Mononuclear cell (primary cell): ENCODE measurements at regions not wholly inside any gene's neighbourhood (a gene's known extent, or its start where the extent isn't known, plus 50 kb on each side); places are given as distances from the start of the nearest gene placed in this dataset.
"Not testable (repeated sequence)": the region's sequence is repeated elsewhere in the genome, so short reads cannot be mapped to it uniquely, and the experiment has no call there.

Source experiments
- H3K27me3 ChIP-seq: 2 replicates; pipeline ENCODE4 v1.6.0; 2011; ENCODE audit warnings: low read length, control low read depth; ENCODE audit not compliant: insufficient read depth
- H3K4me1 ChIP-seq: 2 replicates; pipeline ENCODE4 v1.5.1; 2011; ENCODE audit warnings: mild to moderate bottlenecking, low read length, control low read depth; ENCODE audit not compliant: insufficient read depth
- H3K4me3 ChIP-seq: 2 replicates; pipeline ENCODE4 v1.5.1; 2011; ENCODE audit warnings: mild to moderate bottlenecking, low read length, moderate library complexity
- H3K9me3 ChIP-seq: 2 replicates; pipeline ENCODE4 v1.5.1; 2011; ENCODE audit warnings: low read depth, mild to moderate bottlenecking, control low read depth, low read length

DNA sequence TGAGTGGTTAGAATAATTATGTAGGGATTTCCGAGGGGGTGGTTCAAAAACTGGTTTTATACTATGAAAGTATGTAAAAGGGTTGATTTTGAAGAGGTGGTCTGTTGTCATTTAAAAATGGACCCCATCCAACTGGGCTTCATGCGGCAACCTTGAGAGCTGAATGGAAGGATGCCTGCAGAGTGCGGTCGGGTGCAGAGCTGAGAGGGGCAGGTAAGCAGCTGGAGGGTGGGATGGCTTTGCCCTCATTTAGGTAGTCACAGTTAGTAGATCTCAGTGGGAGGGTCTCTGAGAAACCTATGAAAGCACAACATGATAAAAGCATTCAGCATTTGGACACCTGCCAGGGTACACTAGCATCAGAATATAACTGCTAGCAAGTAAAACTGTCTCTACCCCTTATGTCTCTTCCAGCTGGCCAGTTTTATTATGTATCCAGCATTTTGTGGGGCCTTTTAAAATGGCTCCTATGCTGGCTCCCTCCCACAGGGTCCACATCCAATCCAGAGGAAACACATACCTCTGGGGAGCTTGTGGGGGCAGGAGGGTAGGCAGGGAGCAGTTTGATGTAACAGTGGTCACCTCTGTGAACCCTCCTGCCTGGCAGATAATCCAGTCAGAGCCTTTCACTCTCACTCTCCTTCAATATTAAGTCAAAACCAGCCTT lies 75.9 kb upstream of the MAGI2 start:
- Histone ChIP-seq H3K9me3 (no peaks in the 10 kb centered on the region), H3K4me3 (no peak overlapping the region), H3K4me1 (no peaks in the 10 kb centered on the region), H3K27me3 (no peaks in the 10 kb centered on the region)

DNA sequence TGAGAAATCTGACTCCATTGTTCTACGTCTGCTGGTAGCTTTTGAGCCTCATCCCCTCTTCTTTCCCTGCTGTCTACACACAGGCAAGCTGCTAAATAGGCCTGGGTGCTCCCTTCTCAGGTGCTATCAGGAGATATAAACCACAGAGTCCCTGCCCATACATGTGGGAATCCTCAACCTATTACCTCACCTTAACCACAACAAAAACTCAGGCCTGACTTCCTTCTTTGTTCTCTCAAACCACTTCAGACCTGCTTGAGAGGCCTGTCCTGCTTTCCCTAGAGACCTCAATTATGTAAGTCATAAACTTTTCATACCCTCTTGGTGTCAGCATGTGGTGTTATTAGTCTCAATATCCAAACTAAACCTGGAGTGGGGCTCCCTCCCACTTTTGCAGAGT lies 75.0 kb upstream of the MAGI2 start:
- H3K27me3 ChIP-seq, result no peaks in the 10 kb centered on the region
- H3K9me3 ChIP-seq, result no peaks in the 10 kb centered on the region
- no peak overlapping the region for H3K4me3 ChIP-seq
- no peaks in the 10 kb centered on the region for H3K4me1 ChIP-seq

DNA sequence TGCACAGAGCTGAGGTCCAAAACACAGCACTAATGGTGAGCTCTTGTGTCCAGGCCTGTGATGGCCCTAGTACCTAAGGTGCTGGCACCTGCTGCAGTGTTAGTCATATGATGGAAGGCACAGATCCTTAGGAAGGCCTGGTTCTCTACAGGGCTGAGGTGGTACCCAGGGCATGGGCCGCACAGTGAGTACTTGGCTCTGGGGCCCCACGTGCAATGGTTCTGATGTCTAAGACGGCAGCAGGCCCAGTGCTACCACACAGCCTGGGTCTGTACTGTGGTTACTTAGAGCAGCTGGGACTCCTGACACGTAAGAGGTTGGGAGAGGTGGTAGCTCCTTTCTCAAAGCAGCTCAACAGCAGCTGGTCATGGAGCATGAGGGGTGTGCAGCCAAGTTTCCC lies 70.6 kb upstream of the MAGI2 start:
- Histone ChIP-seq H3K4me3 (no peak overlapping the region), H3K9me3 (no peaks in the 10 kb centered on the region), H3K27me3 (no peaks in the 10 kb centered on the region), H3K4me1 (no peaks in the 10 kb centered on the region)

DNA sequence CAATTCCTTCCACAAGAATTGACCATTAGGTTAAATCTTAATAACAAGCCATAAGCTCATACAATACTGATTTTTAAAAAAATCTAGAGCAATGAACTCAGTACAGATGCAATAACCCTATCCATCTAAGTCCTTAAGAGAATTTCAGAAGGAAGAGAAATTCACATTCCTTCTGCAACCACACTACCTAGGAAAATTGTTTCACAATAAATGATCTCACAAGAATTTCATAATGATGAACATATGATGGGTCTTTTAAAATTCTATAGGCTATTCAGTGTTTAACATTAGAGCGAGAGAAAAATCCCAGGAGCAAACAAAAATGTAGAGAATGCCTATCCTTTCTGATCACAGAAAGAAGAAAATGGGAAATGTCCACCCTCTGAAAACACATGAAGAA lies 70.0 kb upstream of the MAGI2 start:
- Histone ChIP-seq H3K27me3 (no peaks in the 10 kb centered on the region), H3K4me3 (no peak overlapping the region), H3K9me3 (no peaks in the 10 kb centered on the region), H3K4me1 (no peaks in the 10 kb centered on the region)

DNA sequence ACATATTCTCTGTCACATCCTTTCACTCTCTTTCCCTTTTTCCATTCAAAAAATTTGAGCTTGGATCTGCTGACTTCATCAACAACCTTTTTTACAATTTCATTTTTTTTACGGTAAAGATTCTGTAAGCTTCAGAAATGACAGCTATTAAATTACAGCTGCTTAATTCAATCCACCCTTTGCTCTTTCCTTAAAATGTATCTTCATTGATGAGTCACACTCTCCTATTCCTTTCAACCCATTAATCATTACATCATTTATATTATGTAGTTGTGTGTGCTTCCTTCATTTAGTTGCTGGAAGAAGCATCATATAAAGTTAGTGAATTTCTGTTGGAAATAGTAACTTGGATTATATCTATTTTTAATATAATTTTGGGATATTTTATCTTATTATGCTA lies 67.1 kb upstream of the MAGI2 start:
- H3K27me3 ChIP-seq, result no peaks in the 10 kb centered on the region
- no peaks in the 10 kb centered on the region for H3K4me1 ChIP-seq
- H3K4me3 ChIP-seq, result no peak overlapping the region
- H3K9me3 ChIP-seq, result no peaks in the 10 kb centered on the region

DNA sequence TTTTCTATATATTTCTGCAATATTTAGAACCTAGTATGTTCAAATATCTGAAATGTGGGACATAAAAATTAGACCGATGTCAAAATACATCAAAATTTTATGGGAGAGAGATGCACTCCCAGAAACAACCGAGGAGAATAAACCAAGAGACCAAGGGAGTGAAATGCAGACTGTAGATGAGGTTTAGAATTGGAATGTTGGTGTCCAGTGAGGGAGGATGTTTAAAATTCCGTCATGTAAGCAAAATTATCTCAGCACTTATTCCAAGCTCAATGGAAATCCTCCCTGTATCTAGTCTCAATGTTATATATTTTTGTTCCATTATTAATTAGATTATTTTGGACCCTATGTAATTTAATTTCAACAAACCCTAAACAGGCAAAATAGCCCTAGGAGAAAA lies 61.9 kb upstream of the MAGI2 start:
- no peaks in the 10 kb centered on the region for H3K27me3 ChIP-seq
- H3K9me3 ChIP-seq, result no peaks in the 10 kb centered on the region
- no peaks in the 10 kb centered on the region for H3K4me1 ChIP-seq
- H3K4me3 ChIP-seq, result no peak overlapping the region

DNA sequence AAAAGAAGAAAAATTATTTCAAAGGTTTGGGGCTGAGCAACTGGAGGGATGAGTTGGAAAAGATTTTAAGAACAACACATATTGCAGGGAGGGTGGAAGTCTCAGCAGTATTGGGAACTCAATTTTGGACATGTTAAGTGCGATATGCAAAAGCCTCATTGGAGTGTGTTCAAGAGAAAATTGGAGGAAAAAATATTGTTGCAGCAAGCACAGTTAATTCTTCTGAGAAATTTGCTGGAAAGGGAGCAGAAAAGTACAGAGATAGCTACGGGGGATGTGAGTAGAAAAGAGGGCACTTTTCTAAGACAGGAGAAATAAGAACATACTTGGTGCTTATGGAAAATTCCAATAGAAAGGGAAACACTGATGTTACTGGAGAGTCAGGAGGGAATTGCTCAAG lies 59.8 kb upstream of the MAGI2 start:
- H3K4me3 ChIP-seq, result no peak overlapping the region
- no peaks in the 10 kb centered on the region for H3K4me1 ChIP-seq
- no peaks in the 10 kb centered on the region for H3K27me3 ChIP-seq
- H3K9me3 ChIP-seq, result no peaks in the 10 kb centered on the region

DNA sequence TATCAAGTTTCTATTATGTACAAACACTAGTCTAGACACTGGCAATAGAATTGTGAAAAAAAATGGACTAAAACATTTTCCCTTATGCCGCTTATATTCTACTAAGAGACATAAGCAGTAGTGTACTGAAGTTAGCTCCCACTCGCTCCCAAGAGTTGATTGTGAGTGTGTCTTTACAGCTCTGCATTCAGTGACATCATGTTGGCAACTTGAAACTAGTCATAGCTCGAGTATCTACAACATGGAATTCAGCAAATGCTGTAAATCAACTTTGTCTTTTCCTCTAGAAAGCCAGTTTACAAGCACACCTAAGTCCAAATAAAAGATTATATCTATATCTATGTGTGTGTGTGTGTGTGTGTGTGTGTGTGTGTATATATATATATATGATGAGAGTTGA lies 58.8 kb upstream of the MAGI2 start:
- Histone ChIP-seq H3K4me1 (no peaks in the 10 kb centered on the region), H3K27me3 (no peaks in the 10 kb centered on the region), H3K9me3 (no peaks in the 10 kb centered on the region), H3K4me3 (no peak overlapping the region)

DNA sequence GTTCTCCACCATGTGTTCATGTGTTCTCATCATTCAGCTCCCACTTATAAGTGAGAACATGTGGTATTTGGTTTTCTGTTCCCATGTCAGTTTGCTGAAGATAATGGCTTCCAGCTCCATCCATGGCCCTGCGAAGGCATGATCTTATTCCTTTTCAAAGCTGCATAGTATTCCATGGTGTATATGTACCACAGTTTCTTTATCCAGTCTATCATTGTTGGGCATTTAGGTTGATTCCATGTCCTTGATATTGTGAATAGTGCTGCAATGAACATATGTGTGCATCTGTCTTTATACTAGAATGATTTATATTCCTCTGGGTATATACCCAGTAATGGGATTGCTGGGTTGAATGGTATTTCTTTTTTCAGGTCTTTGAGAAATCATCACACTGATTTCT lies 57.6 kb upstream of the MAGI2 start:
- not testable (repeated sequence) for H3K9me3 ChIP-seq, H3K4me1 ChIP-seq, H3K4me3 ChIP-seq, H3K27me3 ChIP-seq

DNA sequence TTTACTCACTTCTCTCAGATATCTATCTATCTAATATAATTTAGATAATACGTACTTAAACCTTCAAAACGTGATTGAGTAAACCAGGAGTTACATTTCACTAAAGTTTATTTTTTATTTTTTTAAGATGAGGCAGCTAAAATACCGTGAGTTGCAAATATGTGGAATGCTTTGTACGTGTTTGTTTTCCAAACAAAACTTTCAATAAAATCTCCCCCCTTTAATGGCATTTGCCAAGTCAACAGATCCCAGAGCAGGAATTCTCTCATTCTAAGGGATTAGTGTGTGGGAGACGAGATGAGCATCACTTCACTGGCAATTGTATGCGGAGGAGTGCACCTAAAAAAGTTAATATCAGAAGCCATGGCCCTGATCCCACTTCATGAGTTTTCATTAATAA lies 53.7 kb upstream of the MAGI2 start:
- Histone ChIP-seq H3K4me1 (no peaks in the 10 kb centered on the region), H3K27me3 (no peaks in the 10 kb centered on the region), H3K4me3 (no peak overlapping the region), H3K9me3 (no peaks in the 10 kb centered on the region)

DNA sequence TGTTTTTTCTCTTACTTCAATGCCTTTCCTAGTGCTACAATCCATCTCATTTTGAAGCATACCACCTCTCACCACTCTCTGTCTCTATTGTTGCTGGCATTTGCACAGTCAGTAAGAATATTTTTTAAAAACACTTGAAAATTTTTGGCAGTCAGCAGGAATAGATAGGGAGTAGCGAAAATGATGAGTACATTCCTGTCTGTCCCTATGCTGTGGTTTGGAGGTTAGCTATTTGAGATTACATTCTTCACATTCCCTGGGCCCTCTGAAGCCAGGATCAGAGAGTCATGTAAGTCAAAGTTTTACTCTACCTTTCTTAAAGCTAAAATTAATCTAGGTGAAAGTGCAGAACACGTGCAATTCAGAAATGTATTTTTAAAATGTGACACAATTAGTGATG lies 53.0 kb upstream of the MAGI2 start:
- Histone ChIP-seq H3K27me3 (no peaks in the 10 kb centered on the region), H3K9me3 (no peaks in the 10 kb centered on the region), H3K4me1 (no peaks in the 10 kb centered on the region), H3K4me3 (no peak overlapping the region)

DNA sequence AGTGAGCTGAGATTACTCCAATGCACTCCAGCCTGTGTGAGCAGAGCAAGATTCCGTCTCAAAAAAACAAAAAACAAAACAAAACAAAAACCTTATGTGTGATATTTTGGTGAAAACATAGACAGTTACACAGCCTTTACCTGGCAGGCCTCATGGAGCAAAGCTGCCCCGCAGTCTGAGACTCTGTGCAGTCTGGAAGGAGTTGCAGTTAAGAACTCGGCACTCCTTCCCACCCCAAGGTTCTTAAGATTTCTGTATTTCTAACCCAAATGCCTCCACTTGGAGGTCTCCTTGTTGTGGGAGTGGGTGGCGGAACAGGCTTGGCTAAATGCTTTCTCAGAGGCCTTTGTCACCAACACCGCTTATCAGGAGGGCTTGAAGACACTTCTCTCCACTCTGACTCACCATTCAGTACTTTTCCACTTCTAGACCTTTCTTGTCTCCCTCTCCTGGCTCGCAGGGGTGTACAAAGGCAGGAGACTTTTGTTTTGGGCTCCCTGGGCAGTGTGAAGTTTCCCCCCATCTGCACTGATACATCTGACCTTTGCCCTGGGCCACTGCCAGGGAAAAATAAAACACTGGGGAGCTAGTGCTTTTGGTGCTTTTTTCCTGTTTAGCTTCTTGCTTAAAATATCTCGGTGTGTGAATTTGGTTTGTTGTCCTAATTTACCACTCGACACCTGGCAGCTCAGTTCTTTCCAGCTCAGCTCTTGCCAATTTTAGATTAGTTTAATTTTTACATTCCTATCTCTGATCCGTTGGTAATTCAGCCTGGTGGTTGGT lies 51.3 kb upstream of the MAGI2 start:
- Histone ChIP-seq H3K4me3 (no peak overlapping the region), H3K9me3 (no peaks in the 10 kb centered on the region), H3K27me3 (no peaks in the 10 kb centered on the region), H3K4me1 (no peaks in the 10 kb centered on the region)
